CD4-positive, alpha-beta T cell (primary cell): ENCODE measurements at regions not wholly inside any gene's neighbourhood (a gene's known extent, or its start where the extent isn't known, plus 50 kb on each side); places are given as distances from the start of the nearest gene placed in this dataset.

Experiments
- ATAC-seq: fragments of 200-7000 bp; cut with Tn5 transposase; one replicate; pipeline ENCODE4 v1.10.0; 2022; ENCODE audit warnings: mild to moderate bottlenecking; ENCODE audit not compliant: poor library complexity
- CTCF ChIA-PET: fragments of 350-600 bp; sonication (Branson Sonifier 250); formaldehyde crosslinking; loops from one replicate; lab custom pipeline; 2021; ENCODE audit warnings: antibody characterized with exemption, inconsistent platforms; lab: Charles Lee
- POLR2A ChIA-PET: fragments of 350-600 bp; sonication (Branson Sonifier 250); formaldehyde crosslinking; loops from one replicate; lab custom pipeline; 2021; ENCODE audit warnings: antibody characterized with exemption, inconsistent platforms; lab: Charles Lee
- DNase-seq, 14 experiments: peaks; one replicate each; pipeline ENCODE4 v3.0.0-alpha.2; 2013 to 2020; ENCODE audit warnings: mixed read lengths in 2 of 14
- H3K27ac ChIP-seq, 2 donors: one replicate each; pipeline versions ENCODE4 v1.5.1 to v1.7.0; 2013; ENCODE audit warnings: low read length in 2 of 2, low read depth in 1 of 2, mild to moderate bottlenecking in 1 of 2
- H3K27me3 ChIP-seq, 2 experiments: 1 replicate in 1 of 2; 2 replicates in 1 of 2; pipeline versions ENCODE4 v1.6.1 to v1.7.0; 2013; ENCODE audit warnings: low read length in 2 of 2, control low read depth in 1 of 2, mild to moderate bottlenecking in 1 of 2, moderate library complexity in 1 of 2; ENCODE audit not compliant: insufficient read depth in 2 of 2, control insufficient read depth in 1 of 2
- H3K36me3 ChIP-seq: one replicate; pipeline ENCODE4 v1.6.1; 2013; ENCODE audit warnings: low read length, control low read depth; ENCODE audit not compliant: insufficient read depth
- H3K4me1 ChIP-seq: one replicate; pipeline ENCODE4 v1.6.1; 2013; ENCODE audit warnings: low read length, control low read depth; ENCODE audit not compliant: insufficient read depth
- H3K4me3 ChIP-seq: one replicate; pipeline ENCODE4 v1.5.1; 2013; ENCODE audit warnings: mild to moderate bottlenecking, low read length, moderate library complexity
- H3K9me3 ChIP-seq, 2 experiments: 1 replicate in 1 of 2; 2 replicates in 1 of 2; pipeline versions ENCODE4 v1.6.1 to v1.7.0; 2013; ENCODE audit warnings: low read length in 2 of 2, mild to moderate bottlenecking in 2 of 2, control low read depth in 1 of 2, moderate library complexity in 1 of 2; ENCODE audit not compliant: control insufficient read depth in 1 of 2, insufficient read depth in 1 of 2
- H3K27ac Mint-ChIP-seq: one replicate; pipeline ENCODE4 v1.8.0; 2020; ENCODE audit warnings: mixed read lengths
- H3K27me3 Mint-ChIP-seq: one replicate; pipeline ENCODE4 v1.8.0; 2021; ENCODE audit warnings: mixed read lengths
- H3K36me3 Mint-ChIP-seq: one replicate; pipeline ENCODE4 v1.8.0; 2021; ENCODE audit warnings: low read depth, mixed read lengths
- H3K4me1 Mint-ChIP-seq: one replicate; pipeline ENCODE4 v1.8.0; 2021; ENCODE audit warnings: low read depth, mixed read lengths
- H3K4me3 Mint-ChIP-seq: one replicate; pipeline ENCODE4 v1.8.0; 2020; ENCODE audit warnings: mild to moderate bottlenecking, mixed read lengths
- H3K9me3 Mint-ChIP-seq: one replicate; pipeline ENCODE4 v1.8.0; 2020; ENCODE audit warnings: mixed read lengths
- CTCF ChIP-seq: fragments of 200-600 bp; IDR thresholded peaks from one replicate; pipeline ENCODE4 v1.8.0; 2022; ENCODE audit warnings: antibody characterized with exemption, mild to moderate bottlenecking
- intact Hi-C, 2 experiments: fragments of 100-400 bp; cut with DNase I in 1 of 2; cut with micrococcal nuclease in 1 of 2; formaldehyde crosslinking; loops; one replicate each; pipeline versions ENCODE4 v1.15.1 to v1.9.0; 2023 to 2025; cut with DNase I, micrococcal nuclease

DNA sequence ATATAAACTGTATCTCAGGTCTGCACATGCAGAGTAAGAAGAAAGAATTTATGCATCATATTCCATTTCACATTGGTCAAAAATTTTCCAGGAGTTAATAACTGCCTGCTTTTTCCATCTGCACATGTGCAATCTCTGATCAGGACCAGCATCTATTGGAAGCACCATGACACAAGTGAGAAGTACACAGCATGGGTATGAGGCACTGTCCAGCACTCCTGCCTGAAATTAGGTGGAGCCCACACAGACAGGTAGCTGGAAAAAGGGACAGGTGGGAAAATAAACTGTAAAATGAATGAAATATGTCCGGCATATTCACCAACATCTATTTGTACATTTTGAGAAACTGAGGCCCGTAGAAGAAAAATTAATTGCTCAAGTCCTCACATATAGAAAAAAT, 609.2 kb upstream of the NXPH2 start:
- TF ChIP-seq CTCF = no peak
- ChIA-PET POLR2A (no interaction called here), CTCF (no interaction called here)
- intact Hi-C loops = no loop called here
- ATAC-seq = no peak
- Histone ChIP-seq H3K4me1 (no peaks in the 10 kb centered on the region), H3K27ac (no peak overlapping the region), H3K27me3 (no peaks in the 10 kb centered on the region), H3K36me3 (no peaks in the 10 kb centered on the region), H3K9me3 (no peaks in the 10 kb centered on the region), H3K4me3 (no peak overlapping the region)
- Mint-ChIP-seq H3K4me3 (no peak overlapping the region), H3K36me3 (no peaks in the 10 kb centered on the region), H3K4me1 (no peaks in the 10 kb centered on the region), H3K9me3 (peaks cover 17% of the 10 kb centered on the region), H3K27ac (no peak overlapping the region), H3K27me3 (no peaks in the 10 kb centered on the region)
- no peak for DNase-seq

GRCh38 chr2:139386401-139386800, 606.2 kb upstream of the NXPH2 start:
- peaks cover 14% of the 10 kb centered on the region for H3K9me3 Mint-ChIP-seq
- intact Hi-C loops = no loop called here
- no peak overlapping the region for H3K4me3 Mint-ChIP-seq
- Histone ChIP-seq H3K9me3 (no peaks in the 10 kb centered on the region), H3K27me3 (no peaks in the 10 kb centered on the region), H3K4me3 (no peak overlapping the region), H3K36me3 (no peaks in the 10 kb centered on the region), H3K27ac (no peak overlapping the region), H3K4me1 (no peaks in the 10 kb centered on the region)
- DNase-seq = no peak
- H3K4me1 Mint-ChIP-seq = no peaks in the 10 kb centered on the region
- CTCF ChIA-PET = interaction anchor here (0.6 kb wide), 1 partner anchor 1318 kb away, joined by 3 read pairs; no protein-coding TSS in a partner anchor
- no peak overlapping the region for H3K27ac Mint-ChIP-seq
- TF ChIP-seq CTCF = no peak
- POLR2A ChIA-PET = no interaction called here
- no peak for ATAC-seq
- no peaks in the 10 kb centered on the region for H3K36me3 Mint-ChIP-seq
- H3K27me3 Mint-ChIP-seq = no peaks in the 10 kb centered on the region

DNA sequence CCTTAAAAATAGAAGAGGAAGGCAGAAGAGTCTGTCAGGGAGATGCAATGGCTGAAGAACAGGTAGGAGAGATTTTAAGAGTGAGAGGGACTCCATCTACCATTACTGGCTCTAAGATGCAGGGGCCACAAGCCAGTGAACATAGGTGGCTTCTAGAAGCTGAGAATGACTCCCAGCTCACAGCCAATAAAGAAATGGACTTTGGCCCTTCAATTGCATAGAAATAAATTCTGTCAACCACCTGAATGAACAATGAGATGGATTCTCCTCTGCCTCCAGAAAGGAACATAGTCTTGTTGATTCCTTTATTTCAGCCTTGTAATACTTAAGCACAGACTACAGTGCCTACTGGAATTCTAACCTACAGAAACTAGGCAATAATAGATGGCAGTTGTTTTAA, 603.3 kb upstream of the NXPH2 start:
- ChIA-PET CTCF (no interaction called here), POLR2A (no interaction called here)
- no peak overlapping the region for H3K27ac ChIP-seq
- no peaks in the 10 kb centered on the region for H3K27me3 Mint-ChIP-seq
- intact Hi-C loops = no loop called here
- no peak for TF ChIP-seq CTCF
- no peaks in the 10 kb centered on the region for H3K9me3 ChIP-seq
- ATAC-seq (no peak), DNase-seq (no peak)
- H3K27me3 ChIP-seq = no peaks in the 10 kb centered on the region
- peaks cover 17% of the 10 kb centered on the region for H3K9me3 Mint-ChIP-seq
- H3K27ac Mint-ChIP-seq = no peak overlapping the region
- H3K4me3 ChIP-seq = no peak overlapping the region
- H3K4me3 Mint-ChIP-seq = no peak overlapping the region
- H3K36me3 Mint-ChIP-seq = no peaks in the 10 kb centered on the region
- H3K4me1 Mint-ChIP-seq = no peaks in the 10 kb centered on the region
- no peaks in the 10 kb centered on the region for H3K36me3 ChIP-seq
- H3K4me1 ChIP-seq = no peaks in the 10 kb centered on the region
